ENCODE measurements at regions not wholly inside any gene's neighbourhood (a gene's known extent, or its start where the extent isn't known, plus 50 kb on each side); places are given as distances from the start of the nearest gene placed in this dataset.
A peak's percentile ranks its signal among the peaks of the same experiment; 100 is the strongest.
"Not testable (repeated sequence)": the region's sequence is repeated elsewhere in the genome, so short reads cannot be mapped to it uniquely, and the experiment has no call there.

DNA sequence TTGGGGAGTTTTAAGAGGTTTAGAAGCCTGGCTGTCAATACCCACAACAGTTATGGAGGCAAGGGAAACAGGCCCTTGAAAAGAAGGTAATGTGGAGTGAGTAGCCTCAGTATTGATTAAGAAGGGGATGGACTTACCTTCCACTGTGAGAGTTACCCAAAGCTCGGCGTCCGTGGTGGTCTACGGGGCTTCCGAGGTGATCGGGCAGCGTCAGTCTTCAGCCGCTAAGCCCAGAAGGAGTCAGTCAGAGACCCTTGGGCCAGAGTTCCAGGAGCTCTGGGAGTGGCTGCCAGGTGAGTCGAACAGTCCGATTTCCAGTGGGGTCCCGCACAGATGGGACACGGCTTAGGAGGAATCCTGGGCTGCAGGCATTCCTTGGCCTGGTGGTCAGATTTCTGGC lies 379.0 kb downstream of the BCKDHB start:
- not testable (repeated sequence) for DNase-seq

DNA sequence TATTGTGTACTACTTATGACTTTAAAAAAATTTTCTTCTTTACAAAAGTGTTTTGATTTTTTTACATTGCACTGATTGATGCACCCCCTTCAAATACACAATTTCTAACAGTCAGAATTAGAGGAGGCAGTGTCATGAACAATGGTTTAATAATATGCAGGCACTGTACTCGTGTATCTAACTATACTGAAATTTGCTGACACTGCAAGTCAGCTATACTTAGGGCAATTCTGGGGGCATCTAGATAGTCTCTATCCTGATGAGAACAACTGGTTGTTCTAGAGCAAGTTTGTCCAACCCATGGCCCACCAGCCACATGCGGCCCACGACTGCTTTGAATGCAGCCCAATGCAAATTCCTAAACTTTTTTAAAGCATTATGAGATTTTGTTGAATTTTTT lies 375.6 kb downstream of the BCKDHB start:
- no peak for DNase-seq

- no peak for DNase-seq
These were observed 374.1 kb downstream of the BCKDHB start for GRCh38 chr6:80480421-80481157.

DNA sequence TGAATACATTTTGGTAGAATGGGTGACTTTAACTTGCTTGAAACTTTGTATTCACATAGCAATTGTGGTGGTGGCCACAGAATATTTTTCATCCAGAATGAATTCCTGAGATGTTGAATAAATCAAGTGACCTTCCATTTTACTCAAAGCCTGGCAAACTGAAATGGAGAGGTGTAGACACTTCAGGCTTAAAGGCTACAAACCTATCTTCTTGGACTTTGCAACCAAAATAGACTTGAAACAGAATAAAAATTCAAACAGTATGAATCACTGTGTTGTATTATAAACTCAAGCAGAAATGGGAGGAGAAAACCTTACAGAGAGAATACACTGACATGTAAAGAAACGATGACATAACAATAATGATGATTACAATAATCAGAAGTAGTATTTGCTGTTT lies 371.6 kb downstream of the BCKDHB start:
- DNase-seq = peak; percentile 14

- peak; percentile 62 for DNase-seq
These were observed 371.1 kb downstream of the BCKDHB start for GRCh38 chr6:80477591-80477990.

- DNase-seq = peak; percentile 26
These were observed 365.8 kb downstream of the BCKDHB start for GRCh38 chr6:80472271-80472670.

DNA sequence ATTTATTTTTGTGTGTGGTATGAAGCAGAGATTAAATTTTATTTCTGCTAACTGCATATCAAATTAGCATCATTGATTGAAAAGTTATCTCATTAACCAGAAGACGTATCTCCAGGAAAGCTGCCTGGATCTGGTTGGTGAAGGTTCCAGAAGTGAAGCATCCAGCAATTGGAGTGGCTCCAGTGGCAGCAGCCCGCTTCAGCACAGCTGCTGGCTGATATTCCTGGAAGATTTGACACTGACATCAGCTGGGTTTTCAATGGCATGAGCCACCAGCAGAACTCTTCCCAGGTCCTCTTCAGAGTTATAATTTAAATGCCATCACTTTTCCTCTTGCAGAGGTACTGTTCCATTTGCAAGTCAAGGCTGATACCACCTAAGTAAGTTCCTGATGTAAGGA lies 363.5 kb downstream of the BCKDHB start:
- DNase-seq = no peak

- no peak for DNase-seq
These were observed 361.9 kb downstream of the BCKDHB start for GRCh38 chr6:80468398-80468797.

DNA sequence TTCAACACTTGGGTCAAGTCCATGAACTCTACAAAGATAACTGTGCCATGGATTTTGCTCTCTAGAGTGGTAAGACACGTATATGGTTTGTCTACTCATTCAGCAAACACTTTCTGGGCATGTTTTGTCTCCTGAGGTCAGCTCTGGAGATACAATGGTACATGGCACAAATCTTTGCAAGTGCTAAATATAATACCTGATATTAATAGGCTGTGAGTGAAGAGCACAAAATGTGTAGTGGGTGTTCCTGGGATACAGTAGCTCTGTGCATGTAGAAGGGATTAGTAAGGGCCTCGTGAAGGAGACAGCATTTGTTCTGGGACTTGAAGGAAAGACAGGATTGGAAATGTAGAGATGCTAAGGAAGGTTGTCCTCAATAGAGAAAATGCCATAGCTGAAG lies 360.9 kb downstream of the BCKDHB start:
- no peak for DNase-seq

DNA sequence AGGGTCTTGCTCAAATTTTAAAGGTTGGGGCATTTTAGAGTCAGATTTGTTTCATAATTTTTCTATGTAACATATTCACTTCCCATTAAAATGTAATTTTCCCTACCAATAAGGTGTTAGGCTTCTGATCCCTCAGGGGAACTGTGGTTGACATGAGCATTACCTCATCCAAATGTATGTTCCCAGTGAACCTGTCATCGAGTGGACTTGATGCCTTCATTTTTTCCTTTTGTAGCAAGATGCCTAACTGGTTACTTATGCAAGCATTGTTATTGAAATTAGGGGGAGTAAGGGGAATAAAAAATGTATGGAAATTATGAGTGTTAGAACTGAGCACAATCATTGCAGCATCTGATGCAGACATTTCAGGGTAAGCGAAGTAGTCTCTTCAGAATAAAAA lies 360.5 kb downstream of the BCKDHB start:
- no peak for DNase-seq

DNA sequence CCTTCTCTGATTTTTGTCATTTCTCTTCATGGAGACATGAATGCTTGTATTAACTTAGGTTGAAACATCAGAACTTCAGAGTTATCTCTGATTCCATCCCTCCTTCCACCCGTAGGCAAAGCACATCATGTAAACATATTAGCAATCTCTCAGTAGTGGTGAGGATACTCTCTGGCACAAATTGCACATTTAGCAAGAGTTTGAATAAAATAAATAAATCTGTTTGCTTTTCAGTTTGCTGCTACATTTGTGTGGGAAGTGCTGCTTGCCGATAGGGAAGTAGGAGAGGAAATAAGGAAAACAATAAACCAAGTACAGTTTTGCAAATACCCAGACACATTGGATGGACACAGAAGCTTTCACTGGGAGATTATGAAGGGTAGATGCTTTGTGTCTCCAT lies 359.0 kb downstream of the BCKDHB start:
- DNase-seq = no peak

GRCh38 chr6:80464901-80465300 lies 358.4 kb downstream of the BCKDHB start:
- DNase-seq = no peak

DNA sequence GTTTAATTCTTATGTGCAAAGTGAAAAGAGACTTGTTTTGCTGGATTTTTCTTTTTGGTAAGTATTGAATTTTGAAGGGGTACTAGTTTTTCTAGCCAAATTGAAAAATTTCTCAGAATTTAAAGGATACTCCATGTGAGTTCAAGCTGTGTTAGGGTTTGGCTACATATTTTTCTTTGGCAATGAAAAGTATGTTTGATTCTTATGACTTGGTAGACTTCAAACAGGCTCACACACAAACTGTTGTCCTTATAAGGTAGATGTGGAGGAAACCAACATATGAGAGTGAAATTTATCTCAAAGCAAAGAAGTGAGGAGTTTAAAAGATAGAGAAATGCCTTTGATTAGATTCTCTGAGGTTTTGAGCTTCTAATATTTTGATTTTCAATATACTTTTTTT lies 356.7 kb downstream of the BCKDHB start:
- no peak for DNase-seq

GRCh38 chr6:80460257-80460865 lies 353.9 kb downstream of the BCKDHB start:
- no peak for DNase-seq

DNA sequence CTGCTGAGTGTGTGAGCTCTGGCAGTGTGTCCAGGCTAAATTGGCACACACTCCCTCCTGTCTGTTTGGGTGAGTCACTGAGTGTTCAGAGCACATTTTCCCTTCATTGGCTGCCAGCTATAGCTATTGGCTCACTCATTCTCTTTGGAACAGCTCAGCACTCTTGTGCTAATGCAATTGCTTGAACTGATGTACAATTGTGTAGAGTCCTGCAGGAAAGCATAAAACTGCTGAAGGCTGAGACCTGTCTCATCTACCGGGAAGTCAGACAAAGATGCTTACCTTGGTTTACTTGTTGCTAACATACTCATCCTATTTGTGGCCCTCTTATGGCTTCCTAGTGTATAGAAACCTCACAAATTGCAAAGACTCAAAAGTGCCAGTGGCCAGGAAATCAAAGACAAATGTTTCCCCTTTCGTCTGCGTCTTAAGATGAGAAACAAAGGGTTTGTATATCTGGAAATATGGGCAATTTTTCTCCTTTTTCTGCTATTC lies 351.0 kb downstream of the BCKDHB start:
- DNase-seq = peak; percentile 98

DNA sequence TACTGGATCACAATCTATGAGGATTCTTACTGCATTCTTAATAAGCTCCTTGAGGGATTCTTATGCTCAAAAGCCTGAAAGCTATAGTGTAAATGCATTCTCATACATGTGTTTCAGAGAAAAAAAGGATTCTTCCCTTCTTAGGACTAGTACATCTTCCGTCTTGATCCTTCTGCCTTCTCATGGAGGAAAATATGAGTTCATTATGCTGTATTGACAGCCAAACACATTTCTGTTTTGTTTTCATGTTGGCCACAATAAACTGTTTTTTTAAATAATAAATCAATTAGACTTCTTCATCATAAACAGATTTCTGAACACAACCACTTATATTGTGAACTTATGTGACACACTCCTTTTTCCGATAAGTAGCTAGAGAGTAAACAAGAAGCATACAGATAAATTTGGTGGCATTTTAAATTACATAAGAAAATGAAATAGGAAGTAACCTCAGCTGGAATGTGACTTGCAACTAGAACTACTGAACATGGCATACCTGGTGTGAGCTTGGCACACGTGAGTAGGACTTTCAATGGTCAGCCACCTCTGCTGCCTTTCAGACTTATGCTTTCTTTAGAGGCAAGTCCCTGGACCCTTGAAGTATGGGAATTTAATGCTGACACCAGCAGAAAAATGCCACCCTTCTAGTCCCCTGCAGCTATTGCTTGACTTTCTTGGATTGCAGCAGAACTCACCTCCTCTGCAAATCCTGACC lies 350.4 kb downstream of the BCKDHB start:
- no peak for DNase-seq

GRCh38 chr6:80454661-80455365 lies 348.3 kb downstream of the BCKDHB start:
- DNase-seq = peak; percentile 45

DNA sequence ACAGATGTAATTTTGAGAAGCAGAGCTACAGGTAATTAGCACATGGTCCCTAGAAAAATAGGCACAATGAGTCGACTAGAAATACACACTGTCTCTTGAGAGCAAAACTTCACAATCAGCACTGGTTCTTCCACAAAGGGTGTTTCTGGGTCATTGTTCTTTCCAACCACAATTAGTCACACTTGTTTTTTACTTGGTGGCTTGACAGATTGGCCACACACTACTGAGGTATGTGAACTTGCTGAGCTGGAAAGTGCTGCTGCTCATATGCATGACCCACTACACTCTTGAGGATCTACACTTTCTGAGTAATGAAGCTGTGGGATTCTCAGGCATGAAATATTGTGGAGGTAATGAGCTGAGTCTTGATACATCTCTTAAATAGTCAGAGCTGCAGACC lies 347.7 kb downstream of the BCKDHB start:
- peak; percentile 97 for DNase-seq

GRCh38 chr6:80449726-80450125 lies 343.3 kb downstream of the BCKDHB start:
- DNase-seq = no peak

DNA sequence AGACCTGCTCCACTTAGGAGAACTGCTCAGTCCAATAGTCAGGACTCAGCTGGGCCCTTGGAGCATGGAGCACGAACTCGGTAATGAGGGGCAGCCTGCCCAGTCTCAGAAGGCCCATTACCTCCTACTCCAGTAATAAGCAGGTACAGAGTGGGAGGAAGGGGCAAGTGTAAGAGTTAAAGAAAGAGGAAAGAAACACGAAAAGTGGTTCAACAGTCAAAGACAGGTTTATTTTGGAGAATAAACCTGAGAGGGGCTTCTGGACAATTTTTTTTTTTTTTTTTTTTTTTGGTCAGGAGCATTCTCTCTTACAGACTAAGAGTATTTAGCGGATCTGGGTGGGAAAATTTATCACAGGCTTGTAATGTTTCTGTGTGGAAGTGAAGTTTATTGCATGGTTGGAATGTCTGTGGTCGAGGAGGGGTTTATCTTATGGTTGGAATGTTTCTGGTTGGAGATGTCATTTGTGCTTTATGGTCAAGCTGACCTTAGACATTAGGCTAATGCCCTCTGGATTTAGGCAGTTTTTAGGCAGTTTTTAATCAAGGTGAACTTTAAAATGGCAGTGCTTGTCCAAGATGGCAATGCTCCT lies 340.1 kb downstream of the BCKDHB start:
- no peak for DNase-seq

DNA sequence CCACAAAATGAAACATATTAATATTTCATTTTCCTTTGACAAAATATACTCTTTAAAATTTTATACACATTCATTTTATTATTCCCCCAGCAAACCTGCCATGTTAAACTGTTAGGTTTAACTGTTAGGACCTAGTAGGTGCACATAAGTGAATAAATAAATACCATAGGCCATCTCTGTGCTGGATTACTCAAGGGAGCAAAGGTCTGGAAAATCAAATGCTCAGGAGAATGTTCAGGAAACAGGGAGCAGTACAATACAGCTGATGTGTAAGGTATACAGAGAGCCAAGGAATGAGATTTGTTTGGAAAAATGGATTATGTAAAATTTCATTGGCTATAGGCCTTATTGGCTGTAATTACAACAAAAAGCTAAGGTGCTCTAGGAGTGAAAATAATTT lies 339.3 kb downstream of the BCKDHB start:
- no peak for DNase-seq

DNA sequence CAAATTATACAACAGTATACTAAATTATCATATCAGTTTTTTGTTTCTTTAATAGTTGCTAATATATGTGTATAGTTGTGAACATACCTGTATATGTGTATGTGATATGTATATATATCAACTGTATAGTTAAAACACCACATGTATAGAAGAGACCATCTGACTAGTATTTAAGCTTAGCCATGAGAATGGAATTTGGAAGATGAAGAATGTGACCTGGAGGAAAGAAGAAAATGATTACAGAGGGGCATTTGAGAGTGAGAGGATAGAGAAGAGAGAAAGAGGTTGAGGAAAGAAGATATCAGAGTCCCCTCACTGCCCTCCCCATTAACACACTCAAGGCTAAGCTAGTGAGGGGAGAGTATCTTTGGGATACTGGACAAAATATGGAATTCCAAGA lies 335.9 kb downstream of the BCKDHB start:
- no peak for DNase-seq

GRCh38 chr6:80441131-80441530 lies 334.7 kb downstream of the BCKDHB start:
- no peak for DNase-seq

All from HCEC 1CT (cell line).